Large intestine (tissue), 3 donors: ENCODE measurements at regions not wholly inside any gene's neighbourhood (a gene's known extent, or its start where the extent isn't known, plus 50 kb on each side); places are given as distances from the start of the nearest gene placed in this dataset.
"Not testable (repeated sequence)": the region's sequence is repeated elsewhere in the genome, so short reads cannot be mapped to it uniquely, and the experiment has no call there.

Source experiments
- DNase-seq, 2 donors: peaks; one replicate each; pipeline versions ENCODE4 v3.0.0 to v3.0.0-alpha.2; 2013
- H3K27ac ChIP-seq: one replicate; pipeline ENCODE4 v1.5.1; 2013; ENCODE audit warnings: low read length
- H3K27me3 ChIP-seq: 2 replicates; pipeline ENCODE4 v1.6.1; 2013; ENCODE audit warnings: low read length; ENCODE audit not compliant: control insufficient read depth, insufficient read depth
- H3K36me3 ChIP-seq: 2 replicates; pipeline ENCODE4 v1.6.1; 2013; ENCODE audit warnings: low read length; ENCODE audit not compliant: control insufficient read depth, insufficient read depth
- H3K4me1 ChIP-seq: one replicate; pipeline ENCODE4 v1.6.1; 2013; ENCODE audit warnings: low read length; ENCODE audit not compliant: control insufficient read depth, insufficient read depth
- H3K4me3 ChIP-seq: one replicate; pipeline ENCODE4 v1.5.1; 2013; ENCODE audit warnings: low read length
- H3K9me3 ChIP-seq: one replicate; pipeline ENCODE4 v1.6.1; 2013; ENCODE audit warnings: mild to moderate bottlenecking, low read depth, low read length, moderate library complexity; ENCODE audit not compliant: control insufficient read depth
- WGBS: methylation state at CpG from one replicate; pipeline ENCODE4 v1.1.5; 2013; ENCODE audit warnings: low lambda C conversion rate; ENCODE audit not compliant: insufficient coverage; 5-methylcytosine and 5-hydroxymethylcytosine counted together

DNA sequence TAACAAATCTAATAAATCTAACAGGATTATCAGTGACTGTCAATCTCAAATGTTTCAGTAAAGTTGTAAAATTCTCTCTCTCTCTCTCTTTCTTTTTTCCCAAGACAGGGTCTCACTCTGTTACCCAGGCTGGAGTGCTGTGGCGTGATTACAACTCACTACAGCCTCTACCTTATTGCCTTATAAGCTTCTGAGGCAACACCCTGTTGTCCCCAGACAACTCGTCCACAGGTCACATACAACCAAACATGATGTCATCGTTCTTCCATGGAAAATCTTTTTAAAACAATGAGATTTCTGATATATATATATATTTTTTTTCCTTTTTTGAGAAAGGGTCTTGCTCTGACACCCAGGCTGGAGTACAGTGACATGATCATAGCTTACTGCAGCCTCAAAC is 151.4 kb upstream of the RGS6 start:
- Histone ChIP-seq H3K36me3 (no peaks in the 10 kb centered on the region), H3K27me3 (peaks cover 4% of the 10 kb centered on the region), H3K4me1 (no peaks in the 10 kb centered on the region), H3K9me3 (no peaks in the 10 kb centered on the region), H3K4me3 (no peak overlapping the region), H3K27ac (no peak overlapping the region)
- DNase-seq: no peak
- WGBS: no CpG with 5 or more reads among the region's 3 CpGs

DNA sequence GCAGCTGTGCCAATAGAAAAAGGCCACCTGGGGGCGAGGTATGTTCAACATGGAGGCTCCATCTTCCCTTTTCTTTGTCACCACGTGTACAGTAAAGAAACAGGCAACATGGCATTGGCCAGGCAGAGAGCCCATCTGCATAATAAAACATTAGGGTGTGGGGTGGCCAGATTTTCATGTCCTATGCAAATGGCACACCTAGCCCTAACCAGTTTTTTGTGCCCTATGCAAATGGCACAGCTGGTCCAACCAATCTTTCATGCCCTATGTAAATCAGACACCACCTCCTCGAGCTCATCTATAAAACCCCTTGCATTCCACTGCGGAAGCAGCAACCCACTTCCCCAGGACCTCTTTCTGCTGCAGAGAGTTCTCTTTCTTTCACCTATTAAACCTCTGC is 149.1 kb upstream of the RGS6 start:
- DNase-seq: no peak

GRCh38 chr14:71783786-71784185 is 148.4 kb upstream of the RGS6 start:
- H3K9me3 ChIP-seq: no peaks in the 10 kb centered on the region
- H3K4me1 ChIP-seq: no peaks in the 10 kb centered on the region
- H3K27me3 ChIP-seq: no peaks in the 10 kb centered on the region
- H3K36me3 ChIP-seq: no peaks in the 10 kb centered on the region
- no peak overlapping the region for H3K27ac ChIP-seq
- no peak for DNase-seq
- H3K4me3 ChIP-seq: no peak overlapping the region
- no CpG with 5 or more reads among the region's 4 CpGs for WGBS

More for the DNA sequence above, 149.1 kb upstream of the RGS6 start:
- no peak overlapping the region for H3K4me3 ChIP-seq
- H3K4me1 ChIP-seq: no peaks in the 10 kb centered on the region
- no peaks in the 10 kb centered on the region for H3K36me3 ChIP-seq
- H3K27me3 ChIP-seq: no peaks in the 10 kb centered on the region
- WGBS: no CpG with 5 or more reads among the region's 4 CpGs
- no peak overlapping the region for H3K27ac ChIP-seq
- no peaks in the 10 kb centered on the region for H3K9me3 ChIP-seq

DNA sequence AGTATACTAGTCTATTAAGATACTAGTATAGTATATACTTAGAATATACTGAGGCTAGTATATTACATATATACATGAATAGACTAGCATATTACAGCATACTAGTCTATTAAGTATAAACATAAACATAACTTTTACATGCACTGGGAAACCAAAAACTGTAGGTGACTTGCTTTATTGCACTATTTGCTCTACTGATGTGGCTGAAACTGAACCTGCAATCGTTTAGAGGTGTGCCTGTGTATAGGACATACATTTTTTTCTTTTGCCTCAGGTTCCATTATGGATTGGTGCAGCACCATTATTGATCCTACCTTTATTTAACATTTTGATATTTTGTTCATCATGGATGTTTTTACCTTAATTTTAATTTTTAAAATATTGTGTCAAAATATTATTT is 143.2 kb upstream of the RGS6 start:
- no peaks in the 10 kb centered on the region for H3K9me3 ChIP-seq
- H3K27me3 ChIP-seq: no peaks in the 10 kb centered on the region
- no peaks in the 10 kb centered on the region for H3K4me1 ChIP-seq
- H3K27ac ChIP-seq: no peak overlapping the region
- no CpG with 5 or more reads among the region's 1 CpG for WGBS
- no peak for DNase-seq
- H3K4me3 ChIP-seq: no peak overlapping the region
- H3K36me3 ChIP-seq: no peaks in the 10 kb centered on the region

DNA sequence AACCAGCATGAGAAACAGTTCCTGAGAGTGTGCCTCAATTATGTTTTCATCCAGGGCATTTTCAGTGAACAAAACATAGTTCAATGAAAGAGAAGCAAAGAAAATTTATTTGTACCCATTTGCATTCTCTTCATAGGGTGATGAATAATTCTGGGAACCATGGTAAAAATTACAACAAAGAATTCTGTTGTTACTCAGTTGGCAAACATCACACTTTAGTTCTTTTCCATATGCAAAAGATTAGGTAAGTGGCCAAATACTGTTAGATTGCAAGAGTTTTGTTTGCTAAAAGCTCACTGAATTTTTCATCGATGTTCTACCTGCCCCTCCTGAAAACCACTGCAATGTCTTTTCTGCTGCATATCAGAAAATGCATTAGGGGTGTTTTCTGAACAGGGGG is 132.4 kb upstream of the RGS6 start:
- no CpG with 5 or more reads among the region's 1 CpG for WGBS
- Histone ChIP-seq H3K36me3 (no peaks in the 10 kb centered on the region), H3K27ac (no peak overlapping the region), H3K4me3 (no peak overlapping the region), H3K27me3 (no peaks in the 10 kb centered on the region), H3K9me3 (no peaks in the 10 kb centered on the region), H3K4me1 (no peaks in the 10 kb centered on the region)
- no peak for DNase-seq

GRCh38 chr14:71800878-71801277 is 131.4 kb upstream of the RGS6 start:
- H3K4me3 ChIP-seq: no peak overlapping the region
- H3K36me3 ChIP-seq: no peaks in the 10 kb centered on the region
- H3K27me3 ChIP-seq: no peaks in the 10 kb centered on the region
- no peak overlapping the region for H3K27ac ChIP-seq
- WGBS: no CpG with 5 or more reads among the region's 4 CpGs
- no peak for DNase-seq
- H3K9me3 ChIP-seq: no peaks in the 10 kb centered on the region
- no peaks in the 10 kb centered on the region for H3K4me1 ChIP-seq

GRCh38 chr14:71803539-71804260 is 128.5 kb upstream of the RGS6 start:
- WGBS: 80% methylated on average over 1 of the region's 3 CpGs

GRCh38 chr14:71804992-71805391 is 127.2 kb upstream of the RGS6 start:
- no CpG with 5 or more reads among the region's 2 CpGs for WGBS

More at GRCh38 chr14:71803539-71804260, 128.5 kb upstream of the RGS6 start:
- no peak overlapping the region for H3K4me3 ChIP-seq
- no peaks in the 10 kb centered on the region for H3K36me3 ChIP-seq
- H3K9me3 ChIP-seq: no peaks in the 10 kb centered on the region
- no peaks in the 10 kb centered on the region for H3K27me3 ChIP-seq
- no peak for DNase-seq
- H3K27ac ChIP-seq: no peak overlapping the region
- H3K4me1 ChIP-seq: no peaks in the 10 kb centered on the region

GRCh38 chr14:71807049-71807448 is 125.2 kb upstream of the RGS6 start:
- not testable (repeated sequence) for DNase-seq, H3K4me1 ChIP-seq, H3K27me3 ChIP-seq, H3K9me3 ChIP-seq, H3K27ac ChIP-seq, H3K36me3 ChIP-seq, H3K4me3 ChIP-seq
- no CpG with 5 or more reads among the region's 4 CpGs for WGBS

More at GRCh38 chr14:71804992-71805391, 127.2 kb upstream of the RGS6 start:
- H3K4me3 ChIP-seq: no peak overlapping the region
- no peaks in the 10 kb centered on the region for H3K27me3 ChIP-seq
- H3K4me1 ChIP-seq: no peaks in the 10 kb centered on the region
- H3K36me3 ChIP-seq: no peaks in the 10 kb centered on the region
- H3K9me3 ChIP-seq: no peaks in the 10 kb centered on the region
- DNase-seq: no peak
- H3K27ac ChIP-seq: no peak overlapping the region

DNA sequence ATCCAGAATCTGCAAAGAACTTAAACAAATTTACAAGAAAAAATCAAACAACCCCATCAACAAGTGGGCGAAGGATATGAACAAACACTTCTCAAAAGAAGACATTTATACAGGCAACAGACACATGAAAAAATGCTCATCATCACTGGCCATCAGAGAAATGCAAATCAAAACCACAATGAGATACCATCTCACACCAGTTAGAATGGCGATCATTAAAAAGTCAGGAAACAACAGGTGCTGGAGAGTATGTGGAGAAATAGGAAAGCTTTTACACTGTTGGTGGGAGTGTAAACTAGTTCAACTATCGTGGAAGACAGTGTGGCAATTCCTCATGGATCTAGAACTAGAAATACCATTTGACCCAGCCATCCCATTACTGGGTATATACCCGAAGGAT is 121.4 kb upstream of the RGS6 start:
- not testable (repeated sequence) for H3K4me1 ChIP-seq, DNase-seq, H3K27ac ChIP-seq, H3K36me3 ChIP-seq, H3K27me3 ChIP-seq, H3K4me3 ChIP-seq, H3K9me3 ChIP-seq
- no CpG with 5 or more reads among the region's 4 CpGs for WGBS

GRCh38 chr14:71812693-71813092 is 119.5 kb upstream of the RGS6 start:
- H3K27ac ChIP-seq: no peak overlapping the region
- WGBS: no CpG with 5 or more reads among the region's 4 CpGs
- no peaks in the 10 kb centered on the region for H3K36me3 ChIP-seq
- no peaks in the 10 kb centered on the region for H3K27me3 ChIP-seq
- H3K4me3 ChIP-seq: no peak overlapping the region
- no peaks in the 10 kb centered on the region for H3K4me1 ChIP-seq
- DNase-seq: no peak
- H3K9me3 ChIP-seq: no peaks in the 10 kb centered on the region
